ENCODE measurements at regions not wholly inside any gene's neighbourhood (a gene's known extent, or its start where the extent isn't known, plus 50 kb on each side); places are given as distances from the start of the nearest gene placed in this dataset.

GRCh38 chr1:165031001-165031400, 325.5 kb downstream of the LMX1A start:
- TF ChIP-seq TAF1 (conservative IDR thresholded peaks at IDR 0.05) (no peak), CTCF (IDR thresholded peaks at IDR 0.05; ENCODE audit: low read depth, low read length, missing input control) (no peak), GABPA (IDR thresholded peaks at IDR 0.05 in 1 of 2, conservative IDR thresholded peaks at IDR 0.05 in 1 of 2) (no peak), REST (IDR thresholded peaks at IDR 0.05) (no peak), YY1 (IDR thresholded peaks at IDR 0.05) (no peak), RAD21 (IDR thresholded peaks at IDR 0.05) (no peak), JUND (IDR thresholded peaks at IDR 0.05) (no peak), RXRA (IDR thresholded peaks at IDR 0.05) (no peak), SP1 (IDR thresholded peaks at IDR 0.05) (no peak), FOXA1 (IDR thresholded peaks at IDR 0.05) (no peak)
- TF ChIP-seq, protein P1, sequence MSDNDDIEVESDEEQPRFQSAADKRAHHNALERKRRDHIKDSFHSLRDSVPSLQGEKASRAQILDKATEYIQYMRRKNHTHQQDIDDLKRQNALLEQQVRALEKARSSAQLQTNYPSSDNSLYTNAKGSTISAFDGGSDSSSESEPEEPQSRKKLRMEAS (IDR thresholded peaks at IDR 0.05): no peak

Measured in liver (tissue), 3 donors.